ENCODE measurements at regions not wholly inside any gene's neighbourhood (a gene's known extent, or its start where the extent isn't known, plus 50 kb on each side); places are given as distances from the start of the nearest gene placed in this dataset.

DNA sequence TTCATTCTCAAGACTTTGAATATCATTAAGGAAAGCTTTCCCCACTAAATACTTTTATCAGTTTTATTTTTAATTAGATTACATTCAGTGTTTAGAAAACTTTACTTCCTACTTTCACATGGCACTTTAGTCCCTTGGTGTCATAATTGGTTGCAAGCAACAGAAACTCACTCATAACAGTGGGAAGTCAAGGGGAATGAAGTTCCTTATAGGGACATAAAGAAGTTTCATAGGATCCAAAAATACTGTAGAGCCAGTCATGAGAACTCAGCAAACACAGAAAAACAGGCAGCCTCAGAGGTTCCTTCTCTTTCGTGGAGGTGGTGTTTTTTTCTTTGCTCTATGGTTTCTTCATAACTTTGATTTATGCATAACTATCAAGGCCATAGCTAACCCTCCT is 809.0 kb downstream of the BCL11A start:
- DNase-seq (ENCODE audit: low read depth, low spot score): no peak

DNA sequence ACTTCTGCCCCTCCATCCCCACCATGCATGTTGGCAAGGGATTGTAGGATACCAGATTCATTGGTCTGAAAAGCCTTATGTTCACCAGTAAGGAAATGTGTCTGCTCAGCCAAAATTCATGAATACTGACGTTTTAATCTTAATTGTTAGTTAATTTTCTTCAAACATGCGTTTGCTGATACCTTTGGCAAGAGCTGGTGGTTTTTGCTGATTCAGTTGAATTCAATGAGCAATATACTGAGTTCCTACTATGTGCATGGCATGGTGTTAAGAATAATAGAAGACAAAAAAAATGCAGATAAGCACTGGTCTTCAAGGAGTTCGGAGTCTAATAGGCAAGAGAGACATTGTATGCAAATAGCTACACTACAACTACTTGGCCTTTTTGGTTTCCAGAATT is 811.6 kb downstream of the BCL11A start:
- DNase-seq (ENCODE audit: low read depth, low spot score): no peak

DNA sequence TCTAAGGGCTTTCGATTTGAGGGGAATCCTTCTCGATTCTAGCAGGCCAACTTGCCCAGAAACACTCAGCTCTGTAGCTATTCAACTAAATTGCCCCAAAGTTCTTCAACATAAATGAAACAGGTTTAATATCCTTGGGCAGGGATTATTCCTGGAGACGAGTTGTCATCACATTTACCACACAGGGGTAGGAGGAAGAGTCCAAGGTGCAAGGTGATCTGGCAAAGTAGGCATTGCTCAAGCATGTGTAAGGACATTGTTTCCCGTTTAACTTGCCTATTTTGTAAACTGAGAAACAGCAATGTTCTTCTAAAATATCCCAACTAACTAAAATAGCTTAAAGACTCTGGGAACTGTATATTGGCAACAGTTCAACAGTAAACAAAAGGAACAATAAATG is 814.3 kb downstream of the BCL11A start:
- no peak for DNase-seq (ENCODE audit: low read depth, low spot score)

DNA sequence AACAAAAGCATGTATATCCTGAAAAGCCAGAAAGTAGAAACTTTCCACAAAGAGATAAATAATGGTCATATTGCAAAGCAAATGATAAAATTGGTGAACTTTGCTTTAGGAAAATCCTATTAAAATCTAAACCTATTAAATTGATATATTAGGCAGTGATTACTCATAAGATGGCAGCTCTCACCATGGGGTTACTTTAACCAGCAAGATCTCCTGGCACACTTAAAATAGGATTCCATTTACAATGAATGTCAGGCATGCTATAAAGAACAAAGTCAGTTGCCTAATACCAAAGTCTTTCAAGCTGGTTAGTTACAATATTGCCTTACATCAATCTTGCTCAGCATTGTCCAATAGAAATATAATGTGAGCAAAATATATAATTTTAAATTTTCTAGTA is 816.2 kb downstream of the BCL11A start:
- DNase-seq (ENCODE audit: low read depth, low spot score): no peak

DNA sequence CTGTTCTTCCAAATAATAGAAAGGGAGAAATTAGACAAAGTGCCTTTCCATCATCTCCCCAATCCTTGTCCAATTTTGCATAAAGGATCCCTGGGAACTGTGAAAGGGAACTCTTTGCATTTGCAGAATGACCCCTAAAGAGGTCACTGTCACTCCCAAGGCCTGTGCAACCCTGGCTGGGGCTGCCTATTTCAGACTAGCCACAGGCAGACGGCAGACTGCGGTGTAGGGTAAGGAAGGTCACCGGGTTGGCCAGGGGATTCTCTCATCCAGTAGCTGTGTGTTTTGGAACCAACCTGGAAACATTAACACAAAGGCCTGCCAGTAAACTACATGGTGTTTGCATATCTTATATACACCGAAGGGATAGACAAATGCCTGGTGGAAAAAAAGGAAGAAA is 818.7 kb downstream of the BCL11A start:
- no peak for DNase-seq (ENCODE audit: low read depth, low spot score)

DNA sequence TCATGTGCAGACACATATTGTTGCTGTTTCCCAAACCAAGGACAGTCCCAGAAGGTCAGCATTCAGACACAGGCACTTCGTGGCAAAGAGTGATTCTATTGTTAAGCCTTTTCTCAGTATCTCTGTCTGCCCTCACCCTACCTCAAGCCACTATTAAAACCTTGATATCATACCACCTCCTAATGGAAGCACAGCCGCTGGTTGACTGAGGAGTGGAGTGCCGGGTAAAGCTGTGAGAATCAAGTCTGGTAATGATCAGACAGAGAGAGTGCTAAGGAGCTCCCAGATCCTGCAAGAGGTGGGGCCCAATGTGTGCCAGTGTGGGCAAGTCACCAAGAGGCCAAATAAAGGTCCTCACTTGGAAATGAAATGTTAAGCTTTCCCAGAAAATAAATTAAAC is 819.5 kb downstream of the BCL11A start:
- no peak for DNase-seq (ENCODE audit: low read depth, low spot score)

DNA sequence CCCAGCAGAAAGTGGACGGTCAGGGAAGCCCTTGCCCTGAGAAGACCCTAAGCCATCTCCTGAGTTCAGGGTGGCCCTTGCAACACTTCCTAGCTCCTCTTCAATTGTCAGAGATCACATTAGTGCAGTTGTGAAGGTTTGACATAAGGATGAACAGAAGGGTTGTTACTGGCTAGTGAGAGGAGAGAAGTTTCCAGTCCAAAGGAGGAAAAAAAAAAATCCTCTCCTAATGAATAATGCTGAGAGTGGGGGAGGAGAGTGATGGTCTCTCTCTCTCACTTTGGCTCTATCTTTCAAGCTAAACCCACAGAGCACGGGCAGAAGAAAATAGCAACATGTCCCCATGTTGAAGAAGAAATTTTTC is 819.9 kb downstream of the BCL11A start:
- no peak for DNase-seq (ENCODE audit: low read depth, low spot score)

DNA sequence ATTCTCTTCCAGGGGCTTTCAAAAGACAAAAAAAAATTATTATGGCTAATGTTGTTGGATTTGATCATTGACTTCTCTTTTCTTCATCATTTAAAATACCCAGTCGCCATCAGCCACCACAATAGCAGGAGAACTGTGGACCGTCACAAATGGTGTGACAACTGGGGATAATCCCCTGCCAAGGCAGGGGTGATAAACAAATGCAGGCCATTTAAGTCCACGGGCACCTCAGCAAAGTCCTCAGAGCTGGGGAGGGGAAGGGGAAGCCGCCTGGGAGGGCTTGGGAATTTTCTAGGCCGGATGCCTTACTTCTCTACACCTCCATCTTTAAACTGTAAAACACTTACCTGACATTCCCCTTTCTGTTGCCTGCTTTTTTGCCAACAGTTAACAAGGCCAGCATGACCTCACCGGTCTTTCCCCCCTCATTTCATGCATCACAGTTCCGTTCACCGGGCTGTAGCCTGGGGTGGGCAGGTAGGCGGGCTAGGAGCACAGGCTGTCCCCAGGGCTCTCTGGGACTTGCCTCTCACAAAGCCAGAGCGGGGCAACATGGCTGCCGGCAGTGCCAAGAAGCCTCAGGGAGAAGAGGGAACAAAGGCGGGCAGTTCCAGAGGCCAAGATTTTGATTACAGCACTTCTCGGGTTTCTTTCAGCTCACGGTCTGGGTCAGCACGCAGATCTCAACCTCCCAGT is 820.4 kb downstream of the BCL11A start:
- no peak for DNase-seq (ENCODE audit: low read depth, low spot score)

DNA sequence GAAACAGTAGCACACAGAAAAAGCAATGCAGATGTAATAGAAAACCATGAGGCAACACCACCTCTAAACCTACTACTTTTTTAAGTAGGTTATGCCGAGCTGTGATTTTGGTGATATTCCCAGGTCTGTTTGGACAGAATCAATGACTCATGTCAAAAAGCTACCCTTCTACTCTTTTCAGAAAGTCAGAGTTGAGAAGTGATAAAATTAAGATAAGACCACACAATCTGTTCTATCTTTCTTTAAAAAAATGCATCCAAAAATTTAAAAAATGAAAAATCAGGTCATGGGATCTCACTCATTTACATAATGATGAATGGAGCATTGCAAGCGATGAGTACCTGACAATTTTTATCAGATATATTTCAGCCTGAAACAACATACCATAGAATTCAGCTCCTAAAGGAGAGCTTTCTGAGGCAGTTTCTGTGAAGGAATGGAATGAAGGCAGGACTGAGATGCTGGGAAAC is 826.3 kb downstream of the BCL11A start:
- no peak for DNase-seq (ENCODE audit: low read depth, low spot score)

DNA sequence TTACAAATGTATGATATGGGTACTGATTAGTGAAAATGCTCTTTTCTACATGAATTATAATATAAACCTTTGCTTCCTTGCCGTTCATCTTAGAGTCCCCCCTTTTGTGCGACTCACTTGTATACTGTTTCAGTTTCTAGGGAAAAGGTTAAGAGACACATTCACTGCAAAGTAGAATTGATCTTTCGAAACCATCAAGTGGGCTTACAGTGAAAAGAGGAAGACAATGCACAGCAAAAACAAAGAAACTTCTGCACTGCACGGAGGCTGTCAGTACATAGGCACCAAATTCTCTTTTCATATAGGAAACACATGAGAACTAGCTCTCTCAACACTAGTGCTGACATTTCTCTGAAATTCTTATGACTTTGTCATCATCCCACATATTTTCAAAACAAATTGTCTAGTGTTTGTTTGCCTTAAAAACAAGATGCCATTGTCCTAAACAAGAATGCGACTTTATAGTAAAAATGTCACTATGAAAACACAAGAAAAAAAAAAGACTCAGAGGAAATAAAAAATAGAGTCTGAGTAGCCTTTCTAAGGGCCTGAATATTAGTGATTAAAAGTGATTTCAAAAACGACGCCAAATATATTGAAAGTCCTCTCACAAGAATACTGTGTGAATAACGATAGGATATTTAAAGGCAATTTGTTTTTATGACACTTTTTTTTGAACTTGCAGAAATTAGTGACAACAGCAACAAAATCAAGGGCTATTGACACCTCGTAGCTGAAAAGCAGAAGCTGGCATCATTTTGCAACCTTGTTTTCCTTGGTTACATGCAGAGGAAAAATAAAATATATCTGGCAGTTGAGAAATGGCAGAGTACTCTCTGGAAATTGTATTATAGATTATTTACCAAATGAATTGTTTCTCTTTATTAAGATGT is 827.0 kb downstream of the BCL11A start:
- DNase-seq (ENCODE audit: low read depth, low spot score): no peak

DNA sequence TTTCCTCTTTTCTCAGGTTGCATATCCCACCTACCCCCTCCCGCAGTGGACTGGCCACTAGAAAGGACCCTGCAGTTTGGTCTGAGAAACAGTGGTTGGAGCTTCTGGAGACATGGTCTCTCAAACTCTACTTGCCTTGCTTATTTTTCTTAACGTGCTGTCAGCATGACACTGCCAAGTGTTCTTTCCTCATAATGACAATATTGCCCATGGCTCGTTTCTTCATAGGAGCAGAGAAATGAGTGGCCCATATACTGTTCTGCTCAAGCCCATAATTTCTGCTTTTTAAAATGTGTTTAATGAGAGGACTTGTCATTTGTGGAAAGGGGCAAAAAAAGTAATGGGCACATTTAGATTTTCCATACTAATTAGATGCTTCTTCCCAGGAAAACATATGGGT is 828.7 kb downstream of the BCL11A start:
- no peak for DNase-seq (ENCODE audit: low read depth, low spot score)

DNA sequence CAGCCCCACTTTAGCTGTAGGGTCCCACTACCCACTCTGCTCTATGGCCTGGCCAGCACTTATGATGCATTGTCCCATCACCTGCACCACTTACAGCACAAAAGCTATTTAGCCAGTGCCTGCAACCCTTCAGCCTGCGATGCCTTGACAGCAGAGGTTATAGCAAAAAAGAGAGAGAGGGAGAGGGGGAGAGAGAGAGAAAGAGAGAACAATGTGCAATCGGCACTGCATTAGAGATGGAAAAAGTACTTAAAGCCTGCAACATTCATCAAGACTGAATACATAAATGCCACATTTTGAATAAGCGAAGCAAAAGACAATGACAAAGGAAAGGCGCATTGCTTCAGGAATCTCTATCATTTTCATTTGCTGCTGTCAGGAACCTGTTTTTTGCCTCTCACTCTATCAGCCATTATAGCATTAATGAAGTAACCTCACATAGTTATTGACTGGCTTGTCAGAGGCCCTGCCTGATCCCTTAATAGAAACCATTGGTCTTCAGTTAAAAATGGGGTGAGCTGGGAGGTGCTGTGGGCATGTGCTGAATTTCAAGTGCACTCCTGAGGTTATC is 833.1 kb downstream of the BCL11A start:
- no peak for DNase-seq (ENCODE audit: low read depth, low spot score)

DNA sequence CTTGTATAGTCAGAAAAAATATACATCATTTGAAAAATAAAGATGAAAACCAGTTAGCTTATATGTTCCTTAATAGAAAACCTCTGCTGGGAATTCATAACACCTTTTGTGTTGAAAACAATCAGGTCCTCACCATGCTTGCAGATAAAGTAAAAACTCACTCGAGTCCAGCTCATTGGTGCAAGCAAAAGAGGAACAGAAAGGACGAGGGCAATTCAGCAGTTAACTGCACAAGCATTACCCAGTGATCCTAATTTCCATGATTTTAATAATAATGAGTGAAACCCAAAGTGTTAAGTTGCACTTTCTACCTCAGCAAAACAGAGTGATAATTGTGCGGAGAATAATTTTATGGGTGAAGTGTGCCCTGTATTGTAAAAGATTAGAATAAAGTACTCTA is 839.9 kb downstream of the BCL11A start:
- DNase-seq (ENCODE audit: low read depth, low spot score): no peak

DNA sequence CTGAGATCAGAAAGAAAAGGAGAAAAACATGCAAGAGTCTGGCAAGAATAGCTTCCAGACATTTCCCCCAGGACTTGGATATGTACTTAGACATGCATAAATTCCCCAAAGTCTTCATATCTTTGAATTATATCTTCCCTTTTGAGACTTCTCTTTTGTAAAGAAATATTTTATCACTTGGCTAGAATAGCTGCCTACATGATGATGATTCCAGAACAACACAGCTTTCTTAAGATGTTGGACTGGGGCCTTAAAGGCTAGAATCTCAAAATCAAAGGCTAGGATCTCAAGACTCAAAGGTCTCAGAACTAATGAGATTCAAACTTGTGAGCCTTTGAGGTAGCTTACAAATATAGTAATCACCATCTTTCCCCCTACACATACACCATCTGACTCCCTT is 842.3 kb downstream of the BCL11A start:
- no peak for DNase-seq (ENCODE audit: low read depth, low spot score)

DNA sequence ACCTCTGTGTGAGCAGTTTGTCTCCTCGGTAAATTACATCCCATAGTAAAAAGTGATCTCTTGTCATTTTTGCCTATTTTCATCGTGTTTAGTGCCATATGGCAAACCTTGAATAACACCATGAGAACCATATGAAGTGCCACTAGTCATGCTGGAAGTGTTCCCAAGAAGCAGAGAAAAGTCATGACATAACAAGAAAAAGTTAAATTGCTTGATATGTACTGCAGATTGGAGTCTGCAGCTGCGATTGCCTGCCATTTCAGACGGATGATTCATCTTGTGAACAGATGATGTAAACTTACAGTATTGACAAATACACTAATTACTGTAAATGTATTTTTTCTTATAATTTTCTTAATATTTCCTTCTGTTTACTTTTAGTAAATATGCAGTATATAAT is 846.7 kb downstream of the BCL11A start:
- no peak for DNase-seq (ENCODE audit: low read depth, low spot score)

DNA sequence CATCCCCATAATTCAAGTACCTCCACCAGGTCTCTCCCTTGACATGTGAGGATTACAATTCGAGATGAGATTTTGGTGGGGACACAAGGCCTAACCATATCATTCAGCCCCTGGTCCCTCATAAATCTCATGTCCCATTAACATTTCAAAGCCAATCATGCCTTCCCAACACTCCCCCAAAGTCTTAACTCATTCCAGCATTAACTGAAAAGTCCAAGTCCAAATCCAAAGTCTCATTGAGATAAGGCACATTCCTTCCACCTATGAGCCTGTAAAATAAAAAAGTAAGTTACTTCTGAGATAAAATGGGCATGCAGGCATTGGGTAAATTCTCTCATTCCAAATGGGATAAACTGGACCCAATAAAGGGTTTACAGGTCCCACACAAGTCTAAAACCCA is 849.7 kb downstream of the BCL11A start:
- no peak for DNase-seq (ENCODE audit: low read depth, low spot score)

DNA sequence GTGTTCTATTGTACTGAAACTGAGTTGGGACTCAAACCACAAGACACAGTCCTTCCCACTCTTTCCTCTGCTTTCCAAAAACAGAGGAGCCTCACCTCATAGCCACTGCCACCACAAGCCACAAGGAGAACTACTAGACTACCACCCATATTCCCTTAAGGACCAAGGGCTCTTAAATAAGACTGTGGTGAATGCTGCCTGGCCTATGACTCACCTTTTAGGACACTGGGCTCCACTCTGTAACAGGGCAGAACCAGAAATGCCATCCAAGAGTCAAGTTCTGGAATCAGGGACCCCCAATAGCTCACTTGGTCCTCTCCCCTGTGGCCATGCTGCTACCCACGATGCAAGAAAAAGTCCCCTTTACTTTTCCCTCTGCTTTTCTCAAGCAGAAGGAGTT is 851.4 kb downstream of the BCL11A start:
- DNase-seq (ENCODE audit: low read depth, low spot score): no peak

DNA sequence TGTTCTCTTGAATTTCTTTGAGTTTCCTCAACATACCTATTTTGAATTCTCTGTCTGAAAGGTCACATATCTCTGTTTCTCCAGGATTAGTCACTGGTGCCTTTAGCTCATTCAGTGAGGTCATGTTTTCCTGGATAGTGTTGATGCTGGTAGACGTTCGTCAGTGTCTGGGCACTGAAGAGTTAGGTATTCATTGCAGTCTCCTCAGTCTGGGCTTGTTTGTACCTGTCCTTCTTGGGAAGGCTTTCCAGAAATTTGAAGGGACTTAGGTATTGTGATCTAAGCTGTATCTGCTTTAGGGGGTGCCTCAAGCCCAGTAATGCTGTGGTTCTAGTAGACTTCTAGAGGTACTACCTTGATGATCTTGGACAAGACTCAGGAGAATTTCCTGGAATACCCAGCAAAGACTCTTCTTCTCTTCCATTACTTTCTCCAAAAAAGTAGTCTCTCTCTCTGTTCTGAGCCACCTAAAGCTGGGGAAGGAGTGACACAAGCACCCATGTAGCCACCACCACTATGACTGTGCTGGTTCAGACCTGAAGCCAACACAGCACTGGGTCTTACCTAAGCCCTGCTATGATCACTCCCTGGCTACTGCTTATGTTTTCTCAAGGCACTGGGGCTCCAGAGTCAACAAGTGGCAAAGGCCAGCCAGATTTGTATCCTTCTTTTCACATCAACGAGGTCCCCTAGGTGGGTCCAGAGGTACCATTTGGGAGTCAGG is 852.0 kb downstream of the BCL11A start:
- DNase-seq (ENCODE audit: low read depth, low spot score): no peak

DNA sequence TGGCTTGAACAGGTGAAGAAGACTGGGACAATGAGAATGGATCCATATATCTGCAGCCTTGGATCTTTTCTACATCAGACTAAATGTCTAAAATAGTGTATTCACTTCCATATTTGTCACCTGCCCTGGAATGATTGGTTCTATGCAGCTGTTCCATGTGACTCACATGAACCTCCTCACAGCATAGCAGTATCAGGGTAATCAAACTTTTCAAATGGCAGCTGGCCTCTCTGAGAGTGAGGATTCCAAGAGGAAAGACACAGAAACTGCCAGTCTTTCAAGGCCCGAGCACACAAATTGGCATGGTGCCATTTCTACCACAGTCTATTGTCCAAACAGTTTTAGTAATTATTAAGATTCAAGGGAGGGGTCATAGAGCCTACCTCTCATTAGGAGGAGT is 859.3 kb downstream of the BCL11A start:
- no peak for DNase-seq (ENCODE audit: low read depth, low spot score)

DNA sequence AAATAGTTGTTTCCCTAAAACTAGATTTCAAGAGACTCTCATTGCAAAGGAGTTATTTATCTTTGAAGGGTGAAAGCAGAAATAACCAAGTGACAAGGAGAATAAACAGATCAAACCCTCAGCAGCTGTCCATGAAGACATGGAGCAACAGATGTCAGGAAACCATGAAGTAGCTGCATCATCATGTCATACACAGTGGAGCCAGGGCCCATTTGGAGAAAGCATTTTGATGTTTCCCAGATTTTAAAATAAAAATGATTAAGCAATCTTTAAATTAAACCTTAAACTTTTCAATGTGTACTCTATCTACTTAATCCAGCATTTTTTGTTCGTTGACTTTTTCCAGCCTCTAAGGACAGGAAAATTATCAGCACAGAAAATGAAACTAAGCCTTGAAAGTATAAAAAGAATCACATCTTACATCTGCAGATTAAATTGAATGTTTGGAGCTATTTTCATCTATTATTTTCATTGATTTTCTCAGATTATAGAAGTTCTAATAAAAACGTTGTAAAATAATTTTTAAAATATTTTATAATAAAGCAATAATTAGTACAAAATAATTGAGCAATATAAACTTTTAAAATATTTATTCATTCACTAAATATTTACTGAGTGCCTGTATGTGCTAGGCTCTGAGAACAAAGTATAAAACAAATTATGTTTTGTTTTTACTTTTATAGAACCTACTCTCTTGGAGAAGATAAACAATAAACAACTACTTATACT is 860.1 kb downstream of the BCL11A start:
- DNase-seq (ENCODE audit: low read depth, low spot score): no peak

DNA sequence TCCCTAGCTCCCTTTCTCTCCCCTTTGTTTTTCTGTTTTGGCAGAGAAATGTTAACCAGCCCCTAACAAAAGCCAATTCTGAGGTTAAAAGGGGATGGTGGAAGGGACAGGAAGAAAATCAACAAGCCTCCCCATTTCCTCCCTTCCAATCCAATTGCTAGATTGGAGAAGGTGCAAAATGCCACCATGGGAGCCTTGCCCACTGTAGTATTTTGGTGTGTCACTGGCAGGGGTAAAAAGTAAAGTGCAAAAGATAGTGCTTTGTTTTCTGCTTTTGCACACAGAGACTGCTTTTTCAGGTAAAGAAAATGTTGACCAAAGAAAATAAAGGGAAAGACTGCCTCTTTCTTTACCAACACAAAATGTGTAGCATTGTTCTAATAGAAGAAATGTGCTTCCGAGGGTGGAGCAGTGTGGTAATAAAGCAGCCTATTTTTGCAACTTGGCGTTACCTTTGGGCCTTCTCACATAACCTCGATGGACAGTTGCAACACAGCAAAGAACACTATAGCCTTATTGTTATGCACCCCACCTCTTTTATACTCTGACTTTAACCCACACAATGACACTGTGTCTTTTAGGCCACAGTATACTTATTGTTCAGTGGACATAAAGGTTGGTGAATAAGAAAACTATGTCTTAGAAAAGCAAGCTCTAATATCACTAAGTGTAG is 861.8 kb downstream of the BCL11A start:
- DNase-seq (ENCODE audit: low read depth, low spot score): no peak
